Endothelial cell of umbilical vein (primary cell): ENCODE measurements at regions not wholly inside any gene's neighbourhood (a gene's known extent, or its start where the extent isn't known, plus 50 kb on each side); places are given as distances from the start of the nearest gene placed in this dataset.

Experiments
- CTCF ChIP-seq, 2 donors: IDR thresholded peaks; 1 replicate in 1 of 2; 2 replicates in 1 of 2; pipeline ENCODE4 v1.5.1; 2011; ENCODE audit warnings: low read length in 2 of 2, mild to moderate bottlenecking in 2 of 2, moderate library complexity in 2 of 2, control low read depth in 1 of 2, inconsistent platforms in 1 of 2, low read depth in 1 of 2; ENCODE audit not compliant: insufficient read depth in 1 of 2; ENCODE audit errors: extremely low read depth in 1 of 2
- EZH2 ChIP-seq: IDR thresholded peaks from 2 replicates; pipeline ENCODE4 v1.6.1; 2012; ENCODE audit warnings: borderline replicate concordance, low read depth, mild to moderate bottlenecking, moderate library complexity, low read length, inconsistent platforms; ENCODE audit not compliant: severe bottlenecking
- FOS ChIP-seq: IDR thresholded peaks from 2 replicates; pipeline ENCODE4 v1.6.1; 2011; ENCODE audit warnings: mild to moderate bottlenecking, low read length, moderate library complexity, borderline replicate concordance; ENCODE audit not compliant: insufficient read depth
- GATA2 ChIP-seq: IDR thresholded peaks from 2 replicates; pipeline ENCODE4 v1.7.0; 2011; ENCODE audit warnings: low read depth, mild to moderate bottlenecking, moderate library complexity, mixed read lengths, low read length; ENCODE audit not compliant: insufficient read length, insufficient read depth
- JUN ChIP-seq: IDR thresholded peaks from 2 replicates; pipeline ENCODE4 v1.6.1; 2011; ENCODE audit warnings: borderline replicate concordance, low read depth; ENCODE audit not compliant: insufficient read length, insufficient read depth
- MAX ChIP-seq: IDR thresholded peaks from 2 replicates; pipeline ENCODE4 v1.6.1; 2011; ENCODE audit not compliant: insufficient read depth, insufficient read length
- MYC ChIP-seq: IDR thresholded peaks from one replicate; pipeline ENCODE4 v1.6.1; 2011; ENCODE audit warnings: mild to moderate bottlenecking, low read depth, low read length
- POLR2A ChIP-seq: IDR thresholded peaks from 2 replicates; pipeline ENCODE4 v1.6.1; 2012; ENCODE audit warnings: low read depth, mild to moderate bottlenecking, control low read depth, low read length
- POLR2AphosphoS5 ChIP-seq: IDR thresholded peaks from 2 replicates; pipeline ENCODE4 v1.6.1; 2012; ENCODE audit warnings: low read depth, mild to moderate bottlenecking, control low read depth, low read length, moderate library complexity; ENCODE audit not compliant: insufficient read depth

- no peak for TF ChIP-seq CTCF (IDR thresholded peaks at IDR 0.05; ENCODE audit: extremely low read depth in 1 of 2, insufficient read depth in 1 of 2, low read depth in 1 of 2, low read length in 2 of 2)
- no peak for TF ChIP-seq POLR2AphosphoS5
- TF ChIP-seq POLR2A: no peak
- no peak for TF ChIP-seq MAX
- TF ChIP-seq JUN: no peak
- TF ChIP-seq EZH2: no peak
- no peak for TF ChIP-seq FOS
- TF ChIP-seq GATA2: no peak
- no peak for TF ChIP-seq MYC
Measured at GRCh38 chr10:60448246-60448645, 58.6 kb upstream of the ANK3 start.
